Inferior parietal cortex (tissue), 1 donor: ENCODE measurements at regions not wholly inside any gene's neighbourhood (a gene's known extent, or its start where the extent isn't known, plus 50 kb on each side); places are given as distances from the start of the nearest gene placed in this dataset.

Experiments
- DNase-seq: peaks from one replicate; pipeline ENCODE4 v3.0.0-alpha.2; 2016; ENCODE audit errors: extremely low spot score

- DNase-seq, result no peak
These were observed 50.4 kb upstream of the CIBAR2 start for GRCh38 chr16:85162478-85163277.

GRCh38 chr16:85163278-85164112 is 51.2 kb upstream of the CIBAR2 start:
- no peak for DNase-seq

GRCh38 chr16:85164431-85164830 is 52.2 kb upstream of the CIBAR2 start:
- no peak for DNase-seq

- no peak for DNase-seq
These were observed 52.7 kb upstream of the CIBAR2 start for GRCh38 chr16:85164838-85165516.

GRCh38 chr16:85165781-85166180 is 53.5 kb upstream of the CIBAR2 start:
- no peak for DNase-seq

- no peak for DNase-seq
These were observed 54.0 kb upstream of the CIBAR2 start for GRCh38 chr16:85166281-85166680.

GRCh38 chr16:85166699-85167588 is 54.7 kb upstream of the CIBAR2 start:
- DNase-seq, result no peak

GRCh38 chr16:85167589-85168537 is 55.6 kb upstream of the CIBAR2 start:
- no peak for DNase-seq

GRCh38 chr16:85168732-85169256 is 56.5 kb upstream of the CIBAR2 start:
- no peak for DNase-seq

- DNase-seq, result no peak
These were observed 57.2 kb upstream of the CIBAR2 start for GRCh38 chr16:85169333-85170065.

- DNase-seq, result no peak
These were observed 57.8 kb upstream of the CIBAR2 start for GRCh38 chr16:85170066-85170491.

- no peak for DNase-seq
These were observed 58.3 kb upstream of the CIBAR2 start for GRCh38 chr16:85170590-85171003.

GRCh38 chr16:85171004-85171758 is 58.9 kb upstream of the CIBAR2 start:
- DNase-seq, result no peak

GRCh38 chr16:85171759-85172454 is 59.6 kb upstream of the CIBAR2 start:
- no peak for DNase-seq

GRCh38 chr16:85172455-85173145 is 60.3 kb upstream of the CIBAR2 start:
- no peak for DNase-seq

- no peak for DNase-seq
These were observed 61.1 kb upstream of the CIBAR2 start for GRCh38 chr16:85173146-85173980.
